GM21515 (cell line): ENCODE measurements at regions not wholly inside any gene's neighbourhood (a gene's known extent, or its start where the extent isn't known, plus 50 kb on each side); places are given as distances from the start of the nearest gene placed in this dataset.

Experiments used
- ATAC-seq: cut with Tn5 transposase; IDR thresholded peaks from one replicate; pipeline ENCODE4 v1.9.1; 2021; ENCODE audit not compliant: unreplicated experiment

GRCh38 chr1:114231301-114231700 is 77.6 kb upstream of the SYT6 start:
- ATAC-seq: no peak

- no peak for ATAC-seq
These were observed 75.7 kb upstream of the SYT6 start for GRCh38 chr1:114229368-114229767.

DNA sequence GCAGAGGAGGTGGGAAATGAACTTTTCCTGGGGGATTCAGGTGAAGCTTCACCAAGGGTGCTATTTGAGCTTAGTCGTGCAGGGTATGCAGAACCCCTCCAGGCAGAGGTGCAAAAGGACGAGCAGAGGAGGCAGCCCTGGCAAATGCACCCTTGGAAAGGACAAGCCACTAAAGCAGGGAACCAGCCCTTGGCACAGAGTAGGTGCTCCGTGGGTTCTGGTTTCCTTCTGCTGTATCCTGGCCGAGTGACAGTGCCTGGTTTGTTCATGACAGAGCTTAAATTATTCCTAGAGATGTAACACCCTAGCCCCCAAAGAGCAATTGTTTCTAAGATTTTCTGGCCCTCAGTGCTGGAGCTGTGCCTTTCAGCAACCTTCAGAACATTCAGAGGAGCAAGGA is 73.4 kb upstream of the SYT6 start:
- no peak for ATAC-seq

- ATAC-seq: no peak
These were observed 70.7 kb upstream of the SYT6 start for GRCh38 chr1:114224196-114224907.

DNA sequence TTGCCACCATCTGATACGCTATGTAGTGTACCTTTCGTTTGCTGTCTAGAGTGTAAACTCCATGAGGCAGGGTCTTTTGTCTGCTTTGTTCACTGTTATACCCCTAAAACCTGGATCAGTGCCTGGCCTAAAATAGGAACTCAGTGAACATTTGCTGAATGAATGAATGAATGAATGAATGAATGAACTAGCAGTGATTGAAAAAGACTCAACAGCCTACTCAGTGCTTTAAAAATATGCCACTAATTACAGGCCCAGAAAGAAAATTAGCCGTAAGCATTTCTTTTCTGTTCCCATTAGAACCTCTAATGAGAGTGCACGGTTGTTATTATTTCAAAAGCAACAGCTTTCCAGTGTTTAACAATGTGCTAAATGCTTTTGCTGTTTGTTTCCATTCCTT is 69.3 kb upstream of the SYT6 start:
- no peak for ATAC-seq

DNA sequence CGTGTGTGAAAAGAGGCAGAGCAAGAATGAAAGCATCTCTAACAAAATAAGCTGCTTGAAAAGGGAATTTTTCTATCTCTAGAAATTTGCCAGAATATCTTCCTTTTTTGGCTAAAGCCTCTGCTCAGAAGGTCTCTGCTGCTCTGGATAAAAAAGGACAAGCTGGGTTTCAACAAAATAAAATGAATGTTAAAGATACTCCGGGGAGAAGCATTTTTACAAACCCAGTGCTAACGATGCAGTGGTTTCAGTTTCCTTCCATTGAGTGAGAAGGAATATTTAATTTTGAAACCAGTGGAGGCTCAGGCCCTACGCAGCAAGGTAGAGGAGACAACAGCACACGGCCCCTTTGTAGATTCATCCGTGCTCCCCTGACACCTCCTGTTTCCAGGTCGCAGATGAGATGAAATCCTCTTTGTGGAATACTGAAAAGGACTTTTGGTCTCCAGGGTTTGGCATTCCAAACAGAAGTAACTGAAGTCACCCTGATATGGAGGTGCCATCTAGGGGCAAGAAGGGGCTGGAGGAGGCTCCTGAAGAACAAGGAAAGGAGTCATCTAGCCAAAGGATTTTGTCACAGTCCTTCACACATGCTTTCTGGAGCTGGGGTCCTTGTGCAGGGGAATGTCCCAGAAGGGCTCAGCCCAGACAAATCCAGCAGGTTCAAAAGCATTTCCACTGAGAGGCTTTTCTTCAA is 65.7 kb upstream of the SYT6 start:
- no peak for ATAC-seq

DNA sequence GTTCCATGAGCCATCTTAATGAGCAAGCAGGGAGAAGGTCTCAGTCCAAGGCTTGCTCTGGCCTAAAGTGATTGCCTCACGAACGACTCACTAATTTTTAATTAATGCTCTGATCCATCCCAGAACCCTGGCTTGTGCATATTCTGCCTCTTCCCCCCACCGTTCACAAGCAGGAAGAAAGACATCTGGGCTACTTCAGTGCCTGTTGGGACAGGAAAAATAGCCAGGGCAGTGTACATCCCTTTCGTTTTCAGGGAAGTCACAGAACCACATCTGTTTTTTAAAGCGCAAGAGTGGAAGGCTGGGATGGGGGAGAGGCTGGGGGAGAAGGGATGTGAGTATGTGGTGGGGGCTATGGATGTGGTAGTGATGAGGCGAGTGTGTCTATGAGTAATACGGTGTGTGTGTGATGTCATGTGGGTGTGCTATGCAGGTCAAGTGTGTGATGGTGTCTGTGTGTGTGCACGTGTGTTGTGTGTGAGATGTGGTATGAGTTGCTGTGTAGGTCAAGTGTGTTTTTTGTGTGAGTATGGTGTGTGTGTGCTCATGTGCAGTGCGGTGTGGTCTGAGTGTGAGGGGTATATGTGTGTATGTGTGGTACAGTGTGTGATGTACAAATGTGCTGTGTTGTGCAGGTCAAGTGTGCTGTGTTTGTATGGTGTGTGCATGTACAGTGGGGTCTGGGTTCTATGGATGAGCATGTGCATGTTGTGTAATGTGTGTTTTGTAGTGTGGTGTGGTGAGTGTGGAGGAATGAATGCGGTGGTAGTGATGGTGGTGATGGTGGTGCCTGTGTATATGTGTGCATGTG is 64.9 kb upstream of the SYT6 start:
- ATAC-seq: no peak

DNA sequence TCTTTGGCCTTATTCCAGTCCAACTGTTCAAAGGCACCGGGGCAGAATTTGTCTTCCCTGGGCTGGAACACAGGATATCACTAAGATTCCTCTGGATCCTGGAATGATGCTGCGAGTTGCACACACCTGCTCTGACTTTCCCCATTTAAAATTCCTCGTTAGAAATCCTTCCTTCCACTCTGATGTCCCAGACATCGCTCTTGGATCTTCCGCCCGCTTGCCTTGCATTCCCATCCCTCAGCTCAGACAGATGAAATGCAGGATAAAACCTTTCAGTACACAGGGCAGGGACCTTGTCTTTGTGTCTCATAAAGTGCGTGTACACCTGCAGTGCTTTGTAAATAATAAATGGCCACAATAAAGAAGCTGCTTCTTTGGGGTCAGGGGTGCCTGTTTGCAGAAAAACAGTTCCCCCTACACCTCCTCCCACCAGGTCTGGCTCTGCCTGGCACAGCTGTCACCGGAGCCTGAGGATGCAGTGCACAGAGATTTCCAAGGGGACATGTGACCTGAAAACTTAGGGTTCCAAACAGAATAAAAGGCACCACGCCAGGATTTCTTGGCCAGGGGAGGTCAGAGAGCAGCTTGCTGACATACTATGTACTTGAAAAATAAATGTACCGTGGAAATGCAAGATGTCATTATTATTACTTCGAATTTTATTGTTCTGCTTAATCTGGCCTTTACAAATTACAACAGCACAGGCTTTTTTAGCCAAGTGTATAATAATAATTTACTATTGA is 62.9 kb upstream of the SYT6 start:
- ATAC-seq: no peak

DNA sequence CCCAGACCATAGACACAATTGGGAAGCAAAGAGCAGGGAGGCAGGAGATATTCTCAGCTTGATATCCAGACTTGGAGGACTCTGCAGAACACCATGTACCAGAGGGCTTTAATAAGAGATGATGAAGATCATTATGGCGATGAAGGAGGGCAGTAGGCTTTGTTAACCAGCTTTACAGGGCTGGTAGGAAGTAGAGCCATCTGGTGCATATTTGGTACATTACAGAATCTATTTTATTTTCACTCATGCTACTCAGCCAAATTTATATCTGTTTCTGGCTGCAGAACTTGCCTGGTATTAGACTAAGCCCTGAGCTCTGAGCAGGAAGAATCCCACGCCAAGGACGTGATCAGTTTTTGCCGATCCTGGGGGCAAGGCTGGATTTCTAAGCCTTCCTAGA is 61.8 kb upstream of the SYT6 start:
- no peak for ATAC-seq

- ATAC-seq: no peak
These were observed 60.3 kb upstream of the SYT6 start for GRCh38 chr1:114214016-114214415.

GRCh38 chr1:114209971-114210370 is 56.3 kb upstream of the SYT6 start:
- ATAC-seq: no peak

DNA sequence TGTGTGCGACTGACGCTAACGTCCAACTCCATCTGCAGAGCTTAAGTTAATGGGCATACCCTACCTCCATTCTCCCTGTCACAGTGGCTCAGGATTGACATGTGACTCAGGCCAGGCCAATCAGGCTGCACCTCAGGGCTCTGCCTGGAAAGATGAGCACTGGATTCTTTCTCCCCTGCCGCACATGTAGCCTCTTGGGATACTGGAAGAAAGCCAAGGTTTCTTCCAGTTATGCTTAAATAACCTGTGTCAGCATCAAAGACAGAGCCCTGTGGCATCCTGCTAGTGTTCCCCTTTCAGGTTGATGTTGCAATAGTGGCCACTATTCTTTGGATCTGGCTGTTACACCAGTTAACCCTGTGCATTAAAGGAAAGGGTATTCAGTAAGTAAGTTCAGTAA is 55.0 kb upstream of the SYT6 start:
- no peak for ATAC-seq

DNA sequence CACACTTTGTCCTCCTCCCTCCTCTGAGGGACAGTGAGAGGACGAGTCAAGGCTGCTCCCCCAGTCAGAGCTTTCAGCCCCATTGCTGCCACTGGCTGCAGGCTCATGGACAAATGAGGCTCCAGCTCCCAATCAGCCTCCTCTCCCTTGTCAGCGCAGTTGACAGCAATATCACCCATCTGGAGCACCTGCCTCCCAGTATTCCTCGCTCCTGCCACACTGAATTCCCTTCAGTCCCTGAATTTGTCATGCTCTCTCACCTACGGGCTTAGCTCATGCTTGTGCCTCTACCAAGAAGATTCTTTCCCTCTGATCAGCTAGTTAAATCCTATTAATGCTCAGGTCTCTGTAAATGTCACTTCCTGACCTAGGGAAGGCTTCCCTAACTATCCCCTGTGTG is 54.4 kb upstream of the SYT6 start:
- ATAC-seq: no peak

DNA sequence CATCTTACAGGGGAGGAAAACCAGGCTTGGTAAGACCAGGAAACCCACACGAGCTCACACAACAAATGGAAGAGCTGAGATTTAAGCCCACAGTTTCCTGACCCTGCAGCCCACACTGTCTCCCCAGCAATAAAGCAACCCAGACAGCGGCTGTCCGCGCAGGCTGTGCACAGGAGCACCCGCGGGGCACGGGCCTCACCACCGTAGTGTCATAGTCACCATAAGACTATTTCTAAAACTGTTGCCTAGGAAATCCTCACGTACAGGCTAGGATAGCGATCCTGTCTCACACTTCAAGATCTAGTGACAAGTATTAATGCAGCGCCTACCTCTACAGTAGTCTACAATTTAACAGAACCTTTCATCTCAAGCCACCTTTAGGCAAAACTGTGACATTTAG is 54.0 kb upstream of the SYT6 start:
- ATAC-seq: no peak

DNA sequence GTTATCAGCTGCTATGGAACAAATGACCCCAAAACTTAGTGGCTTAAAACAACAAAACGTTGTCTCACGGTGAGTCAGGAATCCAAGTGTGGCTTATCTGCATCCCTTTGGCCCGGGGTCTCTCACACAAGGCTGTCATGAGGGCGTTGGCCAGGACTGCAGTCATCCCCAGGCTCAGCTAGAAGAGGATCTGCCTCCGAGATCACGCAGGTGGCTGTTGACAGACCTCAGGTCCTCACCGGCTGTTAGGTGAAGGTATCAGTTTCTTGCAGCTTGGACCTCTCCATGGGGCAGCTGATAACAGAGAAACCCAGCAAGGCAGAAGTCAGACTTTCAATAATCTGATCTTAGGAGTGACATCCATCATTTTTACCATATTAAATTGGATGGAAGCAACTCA is 52.7 kb upstream of the SYT6 start:
- no peak for ATAC-seq

DNA sequence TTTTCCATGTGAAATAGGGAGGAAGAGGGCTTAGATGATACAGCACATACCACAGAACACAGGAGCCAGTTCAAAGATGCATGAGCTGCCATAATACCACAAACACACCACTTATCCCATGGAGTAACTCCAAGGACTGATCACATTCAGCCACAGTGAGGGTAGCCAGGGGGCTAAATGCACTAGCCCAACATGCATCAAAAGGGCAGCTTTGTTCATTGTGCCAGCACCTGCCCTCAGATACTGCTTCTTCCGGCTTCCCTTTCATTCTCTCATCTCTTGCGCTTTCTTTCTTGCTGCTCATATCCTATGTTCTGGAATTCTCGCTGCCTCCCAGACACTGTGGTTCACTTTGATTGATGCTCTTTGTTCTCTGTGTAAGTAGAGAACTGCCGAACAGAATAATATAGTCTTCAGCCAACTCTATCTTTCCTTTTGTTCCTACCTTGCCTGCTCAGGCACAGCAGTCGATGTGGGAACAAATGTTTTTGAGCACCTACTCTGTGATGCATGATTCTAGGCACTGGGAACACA is 50.0 kb upstream of the SYT6 start:
- no peak for ATAC-seq
